HCT116 (cell line): ENCODE measurements at regions not wholly inside any gene's neighbourhood (a gene's known extent, or its start where the extent isn't known, plus 50 kb on each side); places are given as distances from the start of the nearest gene placed in this dataset.

Experiments
- CEBPB ChIP-seq: IDR thresholded peaks from 2 replicates; pipeline ENCODE4 v1.6.1; 2012; ENCODE audit warnings: low read depth
- EZH2 ChIP-seq: fragments of 200-600 bp; sonication (generic); IDR thresholded peaks from 2 replicates; pipeline ENCODE4 v1.6.1; 2017; ENCODE audit warnings: antibody characterized with exemption, mixed run types
- EZH2phosphoT487 ChIP-seq: fragments of 200-600 bp; IDR thresholded peaks from 2 replicates; pipeline ENCODE4 v1.6.1; 2018; ENCODE audit warnings: antibody characterized with exemption, borderline replicate concordance
- FOSL1 ChIP-seq: IDR thresholded peaks from 2 replicates; pipeline ENCODE4 v1.6.1; 2012; ENCODE audit warnings: low read depth
- MAX ChIP-seq: IDR thresholded peaks from 2 replicates; pipeline ENCODE4 v1.6.1; 2012
- POLR2A ChIP-seq: IDR thresholded peaks from 2 replicates; pipeline ENCODE4 v1.7.0; 2011; ENCODE audit warnings: borderline replicate concordance; ENCODE audit not compliant: insufficient read depth, insufficient read length; ENCODE audit errors: extremely low read depth
- POLR2AphosphoS5 ChIP-seq: IDR thresholded peaks from 2 replicates; pipeline ENCODE4 v1.6.1; 2011; ENCODE audit warnings: mild to moderate bottlenecking, low read depth, low read length, moderate library complexity
- RAD21 ChIP-seq: IDR thresholded peaks from 2 replicates; pipeline ENCODE4 v1.6.1; 2012; ENCODE audit warnings: low read depth, mild to moderate bottlenecking
- REST ChIP-seq: IDR thresholded peaks from 2 replicates; pipeline ENCODE4 v1.6.1; 2012; ENCODE audit warnings: low read depth
- TCF7L2 ChIP-seq: IDR thresholded peaks from 2 replicates; pipeline ENCODE4 v1.7.0; 2011; ENCODE audit warnings: borderline replicate concordance, inconsistent platforms; ENCODE audit not compliant: insufficient read depth, insufficient read length; ENCODE audit errors: extremely low read depth
- YY1 ChIP-seq: IDR thresholded peaks from 2 replicates; pipeline ENCODE4 v1.6.1; 2011; ENCODE audit warnings: low read length, low read depth, moderate library complexity, mild to moderate bottlenecking; ENCODE audit not compliant: insufficient replicate concordance; ENCODE audit errors: extremely low read depth
- TF ChIP-seq, protein P1 (sequence below), 3 experiments: fragments of 200-600 bp in 1 of 3; sonication (generic) in 1 of 3; IDR thresholded peaks in 2 of 3; conservative IDR thresholded peaks in 1 of 3; 2 replicates each; pipeline ENCODE4 v1.5.1; 2012 to 2017; ENCODE audit warnings: low read depth in 2 of 3, low read length in 2 of 3, antibody characterized with exemption in 1 of 3, borderline replicate concordance in 1 of 3, control low read depth in 1 of 3, mild to moderate bottlenecking in 1 of 3, mixed read lengths in 1 of 3, mixed run types in 1 of 3, moderate library complexity in 1 of 3; ENCODE audit not compliant: insufficient read depth in 1 of 3

DNA sequence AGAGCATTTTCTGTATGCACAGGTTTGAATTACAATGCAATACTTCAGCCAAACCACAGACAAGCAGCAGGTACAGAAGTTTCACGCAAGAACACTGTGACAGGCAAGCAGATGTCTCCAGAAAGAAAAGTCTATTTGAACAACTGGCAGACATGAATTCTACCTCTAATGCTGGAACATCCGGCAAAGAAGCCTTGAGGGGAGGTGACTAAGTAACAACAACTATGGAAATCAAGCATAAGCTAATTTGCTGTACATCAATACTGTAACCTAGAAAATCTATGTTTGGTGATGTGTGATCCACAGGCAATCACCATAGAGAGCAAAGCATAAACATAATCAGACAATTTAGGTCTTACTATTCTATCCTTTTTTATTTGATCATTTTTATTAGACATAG is 65.5 kb downstream of the PLK2 start:
- TF ChIP-seq EZH2phosphoT487 (no peak), EZH2 (no peak), FOSL1 (no peak), RAD21 (no peak), POLR2A (no peak), REST (no peak), POLR2AphosphoS5 (no peak), YY1 (no peak), MAX (no peak), TCF7L2 (no peak), CEBPB (no peak)
- TF ChIP-seq, protein P1, sequence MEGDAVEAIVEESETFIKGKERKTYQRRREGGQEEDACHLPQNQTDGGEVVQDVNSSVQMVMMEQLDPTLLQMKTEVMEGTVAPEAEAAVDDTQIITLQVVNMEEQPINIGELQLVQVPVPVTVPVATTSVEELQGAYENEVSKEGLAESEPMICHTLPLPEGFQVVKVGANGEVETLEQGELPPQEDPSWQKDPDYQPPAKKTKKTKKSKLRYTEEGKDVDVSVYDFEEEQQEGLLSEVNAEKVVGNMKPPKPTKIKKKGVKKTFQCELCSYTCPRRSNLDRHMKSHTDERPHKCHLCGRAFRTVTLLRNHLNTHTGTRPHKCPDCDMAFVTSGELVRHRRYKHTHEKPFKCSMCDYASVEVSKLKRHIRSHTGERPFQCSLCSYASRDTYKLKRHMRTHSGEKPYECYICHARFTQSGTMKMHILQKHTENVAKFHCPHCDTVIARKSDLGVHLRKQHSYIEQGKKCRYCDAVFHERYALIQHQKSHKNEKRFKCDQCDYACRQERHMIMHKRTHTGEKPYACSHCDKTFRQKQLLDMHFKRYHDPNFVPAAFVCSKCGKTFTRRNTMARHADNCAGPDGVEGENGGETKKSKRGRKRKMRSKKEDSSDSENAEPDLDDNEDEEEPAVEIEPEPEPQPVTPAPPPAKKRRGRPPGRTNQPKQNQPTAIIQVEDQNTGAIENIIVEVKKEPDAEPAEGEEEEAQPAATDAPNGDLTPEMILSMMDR (IDR thresholded peaks at IDR 0.05 in 2 of 3, conservative IDR thresholded peaks at IDR 0.05 in 1 of 3; ENCODE audit: borderline replicate concordance in 1 of 3, insufficient read depth in 1 of 3, low read depth in 2 of 3, low read length in 2 of 3) = no peak
